OCI-LY1 (cell line): ENCODE measurements at regions not wholly inside any gene's neighbourhood (a gene's known extent, or its start where the extent isn't known, plus 50 kb on each side); places are given as distances from the start of the nearest gene placed in this dataset.
"Not testable (repeated sequence)": the region's sequence is repeated elsewhere in the genome, so short reads cannot be mapped to it uniquely, and the experiment has no call there.

ENCODE experiments used
- H2AFZ ChIP-seq: fragments of 200-600 bp; sonication (generic), shearing (Covaris generic); 2 replicates; pipeline ENCODE4 v1.6.0; 2014; ENCODE audit warnings: antibody characterized with exemption, mild to moderate bottlenecking, low read length
- H3F3A ChIP-seq: fragments of 200-600 bp; sonication (generic), shearing (Covaris generic); 2 replicates; pipeline ENCODE4 v1.6.0; 2014; ENCODE audit warnings: mild to moderate bottlenecking, antibody characterized with exemption, low read length, moderate library complexity; ENCODE audit not compliant: insufficient read depth
- H3K27ac ChIP-seq: fragments of 200-600 bp; sonication (generic); 2 replicates; pipeline ENCODE4 v1.5.1; 2014; ENCODE audit warnings: low read length, mixed run types, mild to moderate bottlenecking, low read depth; ENCODE audit not compliant: poor library complexity, severe bottlenecking
- H3K27me3 ChIP-seq: fragments of 200-600 bp; sonication (generic); 2 replicates; pipeline ENCODE4 v1.6.0; 2014; ENCODE audit warnings: antibody characterized with exemption, mild to moderate bottlenecking, low read length, moderate library complexity; ENCODE audit not compliant: insufficient read depth
- H3K36me3 ChIP-seq: fragments of 200-600 bp; sonication (generic); 2 replicates; pipeline ENCODE4 v1.6.1; 2014; ENCODE audit warnings: mild to moderate bottlenecking, antibody characterized with exemption, low read length, moderate library complexity, mixed read lengths; ENCODE audit not compliant: insufficient read depth
- H3K4me1 ChIP-seq: fragments of 200-600 bp; sonication (generic); 2 replicates; pipeline ENCODE4 v1.5.1; 2014; ENCODE audit warnings: mild to moderate bottlenecking, low read length, moderate library complexity; ENCODE audit not compliant: insufficient read depth, severe bottlenecking
- H3K4me2 ChIP-seq: fragments of 200-600 bp; sonication (generic), shearing (Covaris generic); 2 replicates; pipeline ENCODE4 v1.6.1; 2014; ENCODE audit warnings: low read length
- H3K4me3 ChIP-seq: fragments of 200-600 bp; sonication (generic); 2 replicates; pipeline ENCODE4 v1.5.1; 2014; ENCODE audit warnings: low read length, low read depth, mild to moderate bottlenecking, mixed read lengths; ENCODE audit not compliant: poor library complexity, severe bottlenecking
- H3K79me2 ChIP-seq: fragments of 200-600 bp; shearing (Covaris generic); 2 replicates; pipeline ENCODE4 v1.6.1; 2016; ENCODE audit warnings: mixed run types, low read length, mixed read lengths; ENCODE audit not compliant: insufficient read depth
- H3K9ac ChIP-seq: fragments of 200-600 bp; sonication (generic), shearing (Covaris generic); 2 replicates; pipeline ENCODE4 v1.6.1; 2014; ENCODE audit warnings: mild to moderate bottlenecking, low read length, mixed read lengths
- H3K9me2 ChIP-seq: fragments of 200-600 bp; sonication (generic), shearing (Covaris generic); 2 replicates; pipeline ENCODE4 v1.6.1; 2014; ENCODE audit warnings: low read depth, mild to moderate bottlenecking, low read length, mixed read lengths
- H3K9me3 ChIP-seq: fragments of 200-600 bp; shearing (Covaris generic); 2 replicates; pipeline ENCODE4 v1.6.1; 2014; ENCODE audit warnings: low read length, mixed read lengths
- H4K20me1 ChIP-seq: fragments of 200-600 bp; sonication (generic), shearing (Covaris generic); 2 replicates; pipeline ENCODE4 v1.6.0; 2016; ENCODE audit warnings: mild to moderate bottlenecking, low read length; ENCODE audit not compliant: insufficient read depth
- CTCF ChIP-seq: fragments of 200-600 bp; sonication (generic), shearing (Covaris generic); IDR thresholded peaks from 2 replicates; pipeline ENCODE4 v1.5.1; 2017; ENCODE audit warnings: mild to moderate bottlenecking, antibody characterized with exemption, low read length, moderate library complexity, mixed read lengths
- EZH2 ChIP-seq: fragments of 200-600 bp; sonication (generic), shearing (Covaris generic); IDR thresholded peaks from 2 replicates; pipeline ENCODE4 v1.8.0; 2017; ENCODE audit warnings: borderline replicate concordance, mixed run types, mild to moderate bottlenecking, antibody characterized with exemption, low read length, moderate library complexity, mixed read lengths

- Histone ChIP-seq H2AFZ (no peak overlapping the region), H3K27me3 (no peaks in the 10 kb centered on the region), H3K79me2 (no peaks in the 10 kb centered on the region), H4K20me1 (no peaks in the 10 kb centered on the region), H3K9me2 (no peaks in the 10 kb centered on the region), H3K4me2 (no peak overlapping the region), H3K36me3 (no peaks in the 10 kb centered on the region), H3F3A (no peaks in the 10 kb centered on the region), H3K9ac (no peak overlapping the region), H3K27ac (no peak overlapping the region), H3K9me3 (no peaks in the 10 kb centered on the region), H3K4me3 (no peak overlapping the region), H3K4me1 (no peaks in the 10 kb centered on the region)
- TF ChIP-seq EZH2 (no peak), CTCF (no peak)
Observed at GRCh38 chr4:20074450-20074849, 177.3 kb upstream of the SLIT2 start.

GRCh38 chr4:20065952-20066351 lies 185.8 kb upstream of the SLIT2 start:
- H3K27ac ChIP-seq = no peak overlapping the region
- H3F3A ChIP-seq = no peaks in the 10 kb centered on the region
- H3K9ac ChIP-seq = no peak overlapping the region

DNA sequence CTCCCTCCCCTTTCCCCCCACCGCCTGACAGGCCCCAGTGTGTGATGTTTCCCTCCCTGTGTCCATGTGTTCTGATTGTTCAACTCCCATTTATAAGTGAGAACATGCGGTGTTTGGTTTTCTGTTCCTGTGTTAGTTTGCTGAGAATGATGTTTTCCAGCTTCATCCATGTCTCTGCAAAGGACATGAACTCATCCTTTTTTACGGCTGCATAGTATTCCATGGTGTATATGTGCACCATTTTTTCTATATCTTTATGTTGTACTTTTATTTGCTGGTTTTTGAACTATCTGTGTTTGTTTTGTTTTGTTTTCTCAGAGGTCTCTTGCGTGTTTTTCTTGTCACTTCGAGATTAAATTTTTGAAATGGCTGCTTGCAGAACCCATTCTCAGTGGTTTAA lies 188.8 kb upstream of the SLIT2 start:
- not testable (repeated sequence) for H3K9me3 ChIP-seq, H3K9me2 ChIP-seq, H3K27ac ChIP-seq, H3K4me3 ChIP-seq, H3K79me2 ChIP-seq, H3K9ac ChIP-seq, H2AFZ ChIP-seq, H3K36me3 ChIP-seq, H3K27me3 ChIP-seq, H3K4me1 ChIP-seq, H4K20me1 ChIP-seq, H3F3A ChIP-seq, H3K4me2 ChIP-seq

More at GRCh38 chr4:20065952-20066351, 185.8 kb upstream of the SLIT2 start:
- H3K9me3 ChIP-seq = no peaks in the 10 kb centered on the region
- H3K9me2 ChIP-seq = no peaks in the 10 kb centered on the region
- no peaks in the 10 kb centered on the region for H4K20me1 ChIP-seq
- H2AFZ ChIP-seq = no peak overlapping the region
- H3K4me3 ChIP-seq = no peak overlapping the region
- H3K79me2 ChIP-seq = no peaks in the 10 kb centered on the region
- H3K4me1 ChIP-seq = no peaks in the 10 kb centered on the region
- no peaks in the 10 kb centered on the region for H3K36me3 ChIP-seq
- TF ChIP-seq CTCF (no peak), EZH2 (no peak)
- no peaks in the 10 kb centered on the region for H3K27me3 ChIP-seq
- no peak overlapping the region for H3K4me2 ChIP-seq

GRCh38 chr4:20062054-20062453 lies 189.7 kb upstream of the SLIT2 start:
- Histone ChIP-seq H4K20me1 (no peaks in the 10 kb centered on the region), H3K36me3 (no peaks in the 10 kb centered on the region), H3K79me2 (no peaks in the 10 kb centered on the region), H3K9me3 (no peaks in the 10 kb centered on the region), H2AFZ (no peak overlapping the region), H3K4me3 (no peak overlapping the region), H3F3A (no peaks in the 10 kb centered on the region), H3K27ac (no peak overlapping the region), H3K4me1 (no peaks in the 10 kb centered on the region), H3K27me3 (no peaks in the 10 kb centered on the region), H3K4me2 (no peak overlapping the region), H3K9me2 (no peaks in the 10 kb centered on the region), H3K9ac (no peak overlapping the region)
- TF ChIP-seq CTCF = no peak
- TF ChIP-seq EZH2 = no peak
